ENCODE measurements at regions not wholly inside any gene's neighbourhood (a gene's known extent, or its start where the extent isn't known, plus 50 kb on each side); places are given as distances from the start of the nearest gene placed in this dataset.

DNA sequence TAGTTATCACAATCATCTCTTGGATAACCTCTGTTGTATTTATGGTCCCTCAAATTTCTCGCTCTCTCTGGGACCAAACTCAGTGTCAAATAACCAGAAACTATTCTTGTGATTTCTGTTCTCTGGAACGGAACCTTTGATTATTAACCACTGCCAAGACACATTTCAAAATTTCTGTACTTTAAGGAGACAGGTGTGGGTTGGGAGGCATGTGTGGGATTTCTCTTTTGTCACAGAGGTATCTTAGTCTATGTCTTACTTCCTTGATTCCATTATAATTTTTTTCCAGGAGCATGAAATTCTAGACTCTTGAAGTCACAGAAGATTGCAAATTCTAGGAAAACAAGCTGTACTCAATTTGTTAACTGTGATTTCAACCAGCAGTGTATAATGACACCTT, 919.0 kb upstream of the B3GALT2 start:
- H3K9me3 ChIP-seq, result no peaks in the 10 kb centered on the region
- no peaks in the 10 kb centered on the region for H3K4me1 Mint-ChIP-seq (ENCODE audit: low read depth, unreplicated experiment)
- BruUV-seq (replicated peaks), result no TSS peak
- no peaks in the 10 kb centered on the region for H3K27me3 Mint-ChIP-seq (ENCODE audit: insufficient read depth, unreplicated experiment)
- H3K27ac Mint-ChIP-seq (ENCODE audit: unreplicated experiment), result no peak overlapping the region
- no peak overlapping the region for H3K4me3 Mint-ChIP-seq (ENCODE audit: unreplicated experiment)
- H3K36me3 ChIP-seq (ENCODE audit: control insufficient read depth, insufficient read depth, low read length), result no peaks in the 10 kb centered on the region
- no peak for DNase-seq
- H3K27me3 ChIP-seq (replicated peaks; ENCODE audit: control insufficient read depth, insufficient read depth, low read length), result no peaks in the 10 kb centered on the region
- no peak overlapping the region for H3K4me3 ChIP-seq (ENCODE audit: low read depth, low read length)
- no peaks in the 10 kb centered on the region for H3K4me1 ChIP-seq
- no peak for TF ChIP-seq CTCF (IDR thresholded peaks at IDR 0.05; ENCODE audit: insufficient read depth in 1 of 2, low read depth in 1 of 2, low read length in 1 of 2, severe bottlenecking in 1 of 2, unreplicated experiment in 1 of 2)
- no peaks in the 10 kb centered on the region for H3K9me3 Mint-ChIP-seq (ENCODE audit: unreplicated experiment)
- intact Hi-C loops (cut with micrococcal nuclease; ENCODE audit: unreplicated experiment), result no loop called here
- H3K36me3 Mint-ChIP-seq (ENCODE audit: insufficient read depth, unreplicated experiment), result no peaks in the 10 kb centered on the region
- ChIA-PET POLR2A (no interaction called here), CTCF (no interaction called here)

DNA sequence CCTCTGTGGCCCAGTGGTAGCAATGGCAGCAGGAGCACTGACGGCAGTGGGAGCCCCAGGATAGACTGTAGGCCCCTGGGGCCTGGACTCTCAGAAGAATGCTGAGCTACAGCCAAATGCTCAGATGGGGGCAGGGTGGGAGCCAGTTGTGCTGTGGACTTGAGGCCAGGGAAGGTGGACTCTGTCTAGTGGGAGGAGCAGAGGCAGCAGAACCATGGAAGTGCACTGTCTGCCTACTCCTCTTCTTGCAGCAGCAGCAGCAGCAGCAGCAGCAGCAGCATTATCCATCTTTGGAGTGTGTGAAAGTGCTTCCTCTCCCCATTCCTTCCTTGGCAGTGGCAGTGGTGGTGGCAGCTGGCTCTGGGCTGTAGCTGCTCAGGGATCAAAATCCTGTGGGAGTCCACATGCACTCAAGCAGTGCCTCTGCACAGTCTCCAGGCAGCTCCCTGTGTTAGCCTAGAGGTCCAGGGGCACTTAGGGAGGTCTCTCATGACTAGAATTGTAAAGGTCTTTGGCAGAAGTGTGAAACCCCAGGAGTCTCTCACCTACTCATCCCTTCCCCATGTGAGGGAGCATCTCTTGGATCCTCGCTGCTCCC, 917.9 kb upstream of the B3GALT2 start:
- no peak for TF ChIP-seq CTCF (IDR thresholded peaks at IDR 0.05; ENCODE audit: insufficient read depth in 1 of 2, low read depth in 1 of 2, low read length in 1 of 2, severe bottlenecking in 1 of 2, unreplicated experiment in 1 of 2)
- CTCF ChIA-PET, result no interaction called here

GRCh38 chr1:194103516-194104246, 917.3 kb upstream of the B3GALT2 start:
- H3K4me3 ChIP-seq (ENCODE audit: low read depth, low read length), result no peak overlapping the region
- no peak for TF ChIP-seq CTCF (IDR thresholded peaks at IDR 0.05; ENCODE audit: insufficient read depth in 1 of 2, low read depth in 1 of 2, low read length in 1 of 2, severe bottlenecking in 1 of 2, unreplicated experiment in 1 of 2)
- BruUV-seq (replicated peaks), result no TSS peak
- Mint-ChIP-seq H3K4me3 (ENCODE audit: unreplicated experiment) (no peak overlapping the region), H3K36me3 (ENCODE audit: insufficient read depth, unreplicated experiment) (no peaks in the 10 kb centered on the region), H3K27ac (ENCODE audit: unreplicated experiment) (no peak overlapping the region), H3K4me1 (ENCODE audit: low read depth, unreplicated experiment) (no peaks in the 10 kb centered on the region), H3K27me3 (ENCODE audit: insufficient read depth, unreplicated experiment) (no peaks in the 10 kb centered on the region), H3K9me3 (ENCODE audit: unreplicated experiment) (no peaks in the 10 kb centered on the region)
- no peak for DNase-seq
- ChIA-PET CTCF (no interaction called here), POLR2A (no interaction called here)
- no peaks in the 10 kb centered on the region for H3K4me1 ChIP-seq
- intact Hi-C loops (cut with micrococcal nuclease; ENCODE audit: unreplicated experiment), result no loop called here
- no peaks in the 10 kb centered on the region for H3K36me3 ChIP-seq (ENCODE audit: control insufficient read depth, insufficient read depth, low read length)
- H3K9me3 ChIP-seq, result no peaks in the 10 kb centered on the region
- no peaks in the 10 kb centered on the region for H3K27me3 ChIP-seq (replicated peaks; ENCODE audit: control insufficient read depth, insufficient read depth, low read length)

More for the DNA sequence above, 917.9 kb upstream of the B3GALT2 start:
- H3K27me3 ChIP-seq (replicated peaks; ENCODE audit: control insufficient read depth, insufficient read depth, low read length), result no peaks in the 10 kb centered on the region
- H3K4me3 Mint-ChIP-seq (ENCODE audit: unreplicated experiment), result no peak overlapping the region
- H3K27me3 Mint-ChIP-seq (ENCODE audit: insufficient read depth, unreplicated experiment), result no peaks in the 10 kb centered on the region
- no peak for DNase-seq
- no peaks in the 10 kb centered on the region for H3K4me1 ChIP-seq
- H3K4me1 Mint-ChIP-seq (ENCODE audit: low read depth, unreplicated experiment), result no peaks in the 10 kb centered on the region
- no TSS peak for BruUV-seq (replicated peaks)
- H3K27ac Mint-ChIP-seq (ENCODE audit: unreplicated experiment), result no peak overlapping the region
- no peaks in the 10 kb centered on the region for H3K36me3 Mint-ChIP-seq (ENCODE audit: insufficient read depth, unreplicated experiment)
- H3K9me3 ChIP-seq, result no peaks in the 10 kb centered on the region
- intact Hi-C loops (cut with micrococcal nuclease; ENCODE audit: unreplicated experiment), result no loop called here
- no peaks in the 10 kb centered on the region for H3K36me3 ChIP-seq (ENCODE audit: control insufficient read depth, insufficient read depth, low read length)
- H3K4me3 ChIP-seq (ENCODE audit: low read depth, low read length), result no peak overlapping the region
- POLR2A ChIA-PET, result no interaction called here
- H3K9me3 Mint-ChIP-seq (ENCODE audit: unreplicated experiment), result no peaks in the 10 kb centered on the region
